Astrocyte (in vitro differentiated cells and primary cell): ENCODE measurements at regions not wholly inside any gene's neighbourhood (a gene's known extent, or its start where the extent isn't known, plus 50 kb on each side); places are given as distances from the start of the nearest gene placed in this dataset.

ENCODE experiments used
- DNase-seq: peaks from one replicate; pipeline ENCODE4 v3.0.0-alpha.2; 2010; ENCODE audit warnings: low read depth
- FAIRE-seq: peaks from 2 replicates; lab custom pipeline; 2011; peaks lifted over from hg19 to GRCh38; lab: Jason Lieb, UNC
- H2AFZ ChIP-seq: 2 replicates; pipeline ENCODE4 v1.6.0; 2012; ENCODE audit warnings: low read depth, low read length, inconsistent platforms
- H3K27ac ChIP-seq: 2 replicates; pipeline ENCODE4 v1.5.1; 2011; ENCODE audit warnings: low read depth, low read length, inconsistent platforms
- H3K27me3 ChIP-seq: 2 replicates; pipeline ENCODE4 v1.6.0; 2011; ENCODE audit warnings: low read length, inconsistent platforms; ENCODE audit not compliant: insufficient read depth
- H3K36me3 ChIP-seq: 2 replicates; pipeline ENCODE4 v1.5.1; 2011; ENCODE audit warnings: low read length, inconsistent platforms; ENCODE audit not compliant: insufficient read depth
- H3K4me1 ChIP-seq: 2 replicates; pipeline ENCODE4 v1.5.1; 2011; ENCODE audit warnings: low read length, inconsistent platforms; ENCODE audit not compliant: insufficient read depth
- H3K4me2 ChIP-seq: 2 replicates; pipeline ENCODE4 v1.6.0; 2012; ENCODE audit warnings: low read length, inconsistent platforms
- H3K4me3 ChIP-seq: 2 replicates; pipeline ENCODE4 v1.5.1; 2011; ENCODE audit warnings: low read depth, mild to moderate bottlenecking, low read length, inconsistent platforms; ENCODE audit not compliant: insufficient read depth
- H3K79me2 ChIP-seq: 2 replicates; pipeline ENCODE4 v1.6.0; 2012; ENCODE audit warnings: mild to moderate bottlenecking, low read length, inconsistent platforms; ENCODE audit not compliant: insufficient read depth
- H3K9ac ChIP-seq: 2 replicates; pipeline ENCODE4 v1.6.0; 2012; ENCODE audit warnings: mild to moderate bottlenecking, low read length, inconsistent platforms
- H3K9me3 ChIP-seq: 2 replicates; pipeline ENCODE4 v1.5.1; 2012; ENCODE audit warnings: low read depth, mild to moderate bottlenecking, low read length, inconsistent platforms; ENCODE audit not compliant: insufficient read depth
- H4K20me1 ChIP-seq: 2 replicates; pipeline ENCODE4 v1.6.0; 2012; ENCODE audit warnings: low read length, inconsistent platforms; ENCODE audit not compliant: insufficient read depth
- H3K27ac Mint-ChIP-seq: one replicate; pipeline ENCODE4 v1.8.0; 2021; ENCODE audit warnings: mild to moderate bottlenecking, mixed read lengths; ENCODE audit not compliant: unreplicated experiment
- H3K27me3 Mint-ChIP-seq: one replicate; pipeline ENCODE4 v1.8.0; 2021; ENCODE audit warnings: low read depth, mixed read lengths; ENCODE audit not compliant: unreplicated experiment
- H3K36me3 Mint-ChIP-seq: one replicate; pipeline ENCODE4 v1.8.0; 2021; ENCODE audit warnings: low read depth, mixed read lengths; ENCODE audit not compliant: unreplicated experiment
- H3K4me1 Mint-ChIP-seq: one replicate; pipeline ENCODE4 v1.8.0; 2021; ENCODE audit warnings: low read depth, mixed read lengths; ENCODE audit not compliant: unreplicated experiment
- H3K4me3 Mint-ChIP-seq: one replicate; pipeline ENCODE4 v1.8.0; 2021; ENCODE audit warnings: mild to moderate bottlenecking, moderate library complexity, mixed read lengths; ENCODE audit not compliant: unreplicated experiment
- H3K9me3 Mint-ChIP-seq: one replicate; pipeline ENCODE4 v1.8.0; 2021; ENCODE audit warnings: mild to moderate bottlenecking, mixed read lengths; ENCODE audit not compliant: unreplicated experiment
- CTCF ChIP-seq: IDR thresholded peaks from 2 replicates; pipeline ENCODE4 v1.5.1; 2011; ENCODE audit warnings: low read depth, mild to moderate bottlenecking, inconsistent platforms, low read length, moderate library complexity; ENCODE audit not compliant: insufficient read depth
- EZH2 ChIP-seq: IDR thresholded peaks from 2 replicates; pipeline ENCODE4 v1.6.1; 2012; ENCODE audit warnings: mild to moderate bottlenecking, low read length, inconsistent platforms; ENCODE audit not compliant: insufficient read depth

GRCh38 chr4:31516520-31516919 lies 796.4 kb downstream of the PCDH7 start:
- no peak overlapping the region for H3K9ac ChIP-seq
- no peak for DNase-seq
- no peak for FAIRE-seq
- Mint-ChIP-seq H3K9me3 (no peaks in the 10 kb centered on the region), H3K27me3 (no peaks in the 10 kb centered on the region), H3K4me1 (peaks cover 12% of the 10 kb centered on the region), H3K4me3 (no peak overlapping the region), H3K36me3 (no peaks in the 10 kb centered on the region), H3K27ac (no peak overlapping the region)
- H3K27ac ChIP-seq = no peak overlapping the region
- TF ChIP-seq EZH2 (no peak), CTCF (no peak)
- no peaks in the 10 kb centered on the region for H3K9me3 ChIP-seq
- H3K4me3 ChIP-seq = no peak overlapping the region
- no peaks in the 10 kb centered on the region for H3K79me2 ChIP-seq
- H3K36me3 ChIP-seq = no peaks in the 10 kb centered on the region
- H3K4me2 ChIP-seq = no peak overlapping the region
- H3K4me1 ChIP-seq = peaks cover 3% of the 10 kb centered on the region
- no peaks in the 10 kb centered on the region for H3K27me3 ChIP-seq
- no peak overlapping the region for H2AFZ ChIP-seq
- no peaks in the 10 kb centered on the region for H4K20me1 ChIP-seq

GRCh38 chr4:31518796-31519250 lies 798.7 kb downstream of the PCDH7 start:
- Mint-ChIP-seq H3K36me3 (no peaks in the 10 kb centered on the region), H3K4me1 (peaks cover 12% of the 10 kb centered on the region), H3K27ac (peak overlapping the region; percentile 60), H3K9me3 (no peaks in the 10 kb centered on the region), H3K27me3 (no peaks in the 10 kb centered on the region), H3K4me3 (no peak overlapping the region)
- TF ChIP-seq CTCF (no peak), EZH2 (no peak)
- Histone ChIP-seq H3K9ac (no peak overlapping the region), H3K4me2 (no peak overlapping the region), H3K27me3 (no peaks in the 10 kb centered on the region), H2AFZ (no peak overlapping the region), H3K36me3 (no peaks in the 10 kb centered on the region), H3K79me2 (no peaks in the 10 kb centered on the region), H3K4me3 (no peak overlapping the region), H4K20me1 (no peaks in the 10 kb centered on the region), H3K9me3 (no peaks in the 10 kb centered on the region), H3K4me1 (peaks cover 3% of the 10 kb centered on the region), H3K27ac (no peak overlapping the region)
- DNase-seq (peak; percentile 62), FAIRE-seq (no peak)

DNA sequence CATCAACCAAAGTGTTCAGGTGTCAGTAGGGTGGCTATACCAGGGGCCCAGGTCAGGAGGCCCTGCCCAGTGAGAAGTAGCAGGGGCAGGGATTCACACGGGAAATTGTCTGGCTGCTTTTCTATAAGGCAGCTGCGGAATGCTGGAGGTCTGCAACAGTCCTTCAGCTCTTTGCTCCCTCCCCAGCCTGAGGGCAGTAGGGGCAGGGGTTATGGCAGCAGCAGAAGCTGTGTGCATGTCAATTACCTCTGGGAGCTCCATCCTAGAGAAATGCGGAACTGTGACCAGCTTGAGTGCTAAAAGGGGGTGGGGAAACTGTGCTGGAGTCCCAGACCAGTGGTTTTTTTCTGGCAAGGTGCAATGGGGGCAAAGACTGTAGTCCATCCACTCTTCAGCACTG lies 810.4 kb downstream of the PCDH7 start:
- H3K4me1 Mint-ChIP-seq = no peaks in the 10 kb centered on the region
- Histone ChIP-seq H3K27ac (no peak overlapping the region), H3K27me3 (no peaks in the 10 kb centered on the region), H3K79me2 (no peaks in the 10 kb centered on the region), H3K9me3 (no peaks in the 10 kb centered on the region), H3K9ac (no peak overlapping the region), H3K4me1 (no peaks in the 10 kb centered on the region), H4K20me1 (no peaks in the 10 kb centered on the region), H3K4me2 (no peak overlapping the region), H3K36me3 (no peaks in the 10 kb centered on the region), H3K4me3 (no peak overlapping the region), H2AFZ (no peak overlapping the region)
- TF ChIP-seq EZH2 (no peak), CTCF (no peak)
- H3K27ac Mint-ChIP-seq = no peak overlapping the region
- H3K36me3 Mint-ChIP-seq = no peaks in the 10 kb centered on the region
- DNase-seq (no peak), FAIRE-seq (no peak)
- no peaks in the 10 kb centered on the region for H3K27me3 Mint-ChIP-seq
- H3K9me3 Mint-ChIP-seq = peaks cover 3% of the 10 kb centered on the region
- H3K4me3 Mint-ChIP-seq = no peak overlapping the region
